ENCODE measurements at regions not wholly inside any gene's neighbourhood (a gene's known extent, or its start where the extent isn't known, plus 50 kb on each side); places are given as distances from the start of the nearest gene placed in this dataset.

GRCh38 chr2:83006961-83007360 is 1452.1 kb downstream of the SUCLG1 start:
- Histone ChIP-seq H3K36me3 (ENCODE audit: control insufficient read depth, insufficient read depth, low read length) (no peaks in the 10 kb centered on the region), H3K27ac (ENCODE audit: low read length) (no peak overlapping the region), H3K4me3 (ENCODE audit: low read depth in 2 of 2, low read length in 2 of 2) (no peak overlapping the region), H3K4me1 (ENCODE audit: control insufficient read depth, insufficient read depth, low read length) (no peaks in the 10 kb centered on the region), H3K9me3 (ENCODE audit: control insufficient read depth, insufficient read depth, low read depth, low read length) (no peaks in the 10 kb centered on the region), H3K27me3 (ENCODE audit: control insufficient read depth, insufficient read depth, low read length) (no peaks in the 10 kb centered on the region)
- in situ Hi-C loops (cut with HindIII; ENCODE audit: low pct_unique_long_range_greater_than_20kb, low sequenced_read_pairs) = no loop called here
- TF ChIP-seq CTCF (IDR thresholded peaks at IDR 0.05) (no peak), REST (IDR thresholded peaks at IDR 0.05; ENCODE audit: insufficient read depth in 1 of 2, low read depth in 2 of 2, low read length in 1 of 2) (no peak), POLR2AphosphoS5 (IDR thresholded peaks at IDR 0.05; ENCODE audit: low read depth, low read length) (no peak), SIN3A (IDR thresholded peaks at IDR 0.05; ENCODE audit: borderline replicate concordance, insufficient read depth, low read depth, low read length) (no peak), TCF7L2 (IDR thresholded peaks at IDR 0.05; ENCODE audit: low read depth, low read length) (no peak)
- intact Hi-C loops (cut with micrococcal nuclease; ENCODE audit: unreplicated experiment) = no loop called here
- ChIA-PET CTCF (interaction anchor here (0.7 kb wide), 1 partner anchor 170 kb away, joined by 4 read pairs; no protein-coding TSS in a partner anchor), POLR2A (interaction anchor here (0.7 kb wide), 1 partner anchor 217 kb away, joined by 4 read pairs; no protein-coding TSS in a partner anchor)
- no peak for DNase-seq (ENCODE audit: low read depth, low spot score)
- BruUV-seq (replicated peaks) = no TSS peak
- ATAC-seq = no peak

GRCh38 chr2:83003555-83003954 is 1455.5 kb downstream of the SUCLG1 start:
- H3K36me3 ChIP-seq (ENCODE audit: control insufficient read depth, insufficient read depth, low read length) = no peaks in the 10 kb centered on the region; the same call in 1 of the 2 replicates
- H3K4me1 ChIP-seq (ENCODE audit: control insufficient read depth, insufficient read depth, low read length) = no peaks in the 10 kb centered on the region
- no peaks in the 10 kb centered on the region for H3K27me3 ChIP-seq (ENCODE audit: control insufficient read depth, insufficient read depth, low read length)
- in situ Hi-C loops (cut with HindIII; ENCODE audit: low pct_unique_long_range_greater_than_20kb, low sequenced_read_pairs) = no loop called here
- no TSS peak for BruUV-seq (replicated peaks)
- H3K27ac ChIP-seq (ENCODE audit: low read length) = no peak overlapping the region
- intact Hi-C loops (cut with micrococcal nuclease; ENCODE audit: unreplicated experiment) = no loop called here
- no peak overlapping the region for H3K4me3 ChIP-seq (ENCODE audit: low read depth in 2 of 2, low read length in 2 of 2)
- CTCF ChIA-PET = no interaction called here
- H3K9me3 ChIP-seq (ENCODE audit: control insufficient read depth, insufficient read depth, low read depth, low read length) = no peaks in the 10 kb centered on the region
- DNase-seq (ENCODE audit: low read depth, low spot score) (no peak), ATAC-seq (no peak)
- POLR2A ChIA-PET = no interaction called here
- TF ChIP-seq POLR2AphosphoS5 (IDR thresholded peaks at IDR 0.05; ENCODE audit: low read depth, low read length) (no peak), REST (IDR thresholded peaks at IDR 0.05; ENCODE audit: insufficient read depth in 1 of 2, low read depth in 2 of 2, low read length in 1 of 2) (no peak), SIN3A (IDR thresholded peaks at IDR 0.05; ENCODE audit: borderline replicate concordance, insufficient read depth, low read depth, low read length) (no peak), CTCF (IDR thresholded peaks at IDR 0.05) (no peak), TCF7L2 (IDR thresholded peaks at IDR 0.05; ENCODE audit: low read depth, low read length) (no peak)

Measured in Panc1 (cell line).